CD4-positive, alpha-beta T cell treated with Interferon gamma for 1 hour (primary cell): ENCODE measurements at regions not wholly inside any gene's neighbourhood (a gene's known extent, or its start where the extent isn't known, plus 50 kb on each side); places are given as distances from the start of the nearest gene placed in this dataset.
A peak's percentile ranks its signal among the peaks of the same experiment; 100 is the strongest.

Source experiments
- DNase-seq: peaks from one replicate; pipeline ENCODE4 v3.0.0-alpha.2; 2020

- no peak for DNase-seq
These were observed 86.6 kb upstream of the ERRFI1 start for GRCh38 chr1:8112611-8113261.

GRCh38 chr1:8111560-8111959, 85.5 kb upstream of the ERRFI1 start:
- no peak for DNase-seq

GRCh38 chr1:8109216-8109615, 83.1 kb upstream of the ERRFI1 start:
- DNase-seq = no peak

GRCh38 chr1:8107897-8108296, 81.8 kb upstream of the ERRFI1 start:
- DNase-seq = no peak

- DNase-seq = peak; percentile 35
These were observed 78.4 kb upstream of the ERRFI1 start for GRCh38 chr1:8104278-8105236.

GRCh38 chr1:8097908-8098307, 71.8 kb upstream of the ERRFI1 start:
- DNase-seq = no peak

GRCh38 chr1:8097077-8097799, 71.1 kb upstream of the ERRFI1 start:
- DNase-seq = no peak

- DNase-seq = no peak
These were observed 70.2 kb upstream of the ERRFI1 start for GRCh38 chr1:8096105-8097011.

GRCh38 chr1:8095584-8095983, 69.5 kb upstream of the ERRFI1 start:
- DNase-seq = no peak

- DNase-seq = no peak
These were observed 68.6 kb upstream of the ERRFI1 start for GRCh38 chr1:8094481-8095241.

GRCh38 chr1:8093221-8093980, 67.3 kb upstream of the ERRFI1 start:
- DNase-seq = no peak

GRCh38 chr1:8092657-8093056, 66.5 kb upstream of the ERRFI1 start:
- DNase-seq = no peak

GRCh38 chr1:8091691-8092090, 65.6 kb upstream of the ERRFI1 start:
- no peak for DNase-seq

GRCh38 chr1:8090241-8090702, 64.2 kb upstream of the ERRFI1 start:
- no peak for DNase-seq

GRCh38 chr1:8089535-8090228, 63.6 kb upstream of the ERRFI1 start:
- no peak for DNase-seq

GRCh38 chr1:8086055-8086454, 59.9 kb upstream of the ERRFI1 start:
- no peak for DNase-seq

GRCh38 chr1:8084913-8085312, 58.8 kb upstream of the ERRFI1 start:
- no peak for DNase-seq

- no peak for DNase-seq
These were observed 57.8 kb upstream of the ERRFI1 start for GRCh38 chr1:8083739-8084484.

GRCh38 chr1:8082945-8083344, 56.8 kb upstream of the ERRFI1 start:
- DNase-seq = no peak
